ENCODE measurements at regions not wholly inside any gene's neighbourhood (a gene's known extent, or its start where the extent isn't known, plus 50 kb on each side); places are given as distances from the start of the nearest gene placed in this dataset.

- DNase-seq, result no peak
Measured at GRCh38 chr16:62573466-62573865, 537.2 kb upstream of the CDH8 start.

GRCh38 chr16:62568926-62569325 lies 532.7 kb upstream of the CDH8 start:
- DNase-seq, result no peak

- DNase-seq, result no peak
Measured at GRCh38 chr16:62565706-62566105, 529.5 kb upstream of the CDH8 start.

- no peak for DNase-seq
Measured at GRCh38 chr16:62564291-62564690, 528.1 kb upstream of the CDH8 start.

GRCh38 chr16:62562121-62562520 lies 525.9 kb upstream of the CDH8 start:
- DNase-seq, result no peak

GRCh38 chr16:62549875-62550274 lies 513.6 kb upstream of the CDH8 start:
- no peak for DNase-seq

- no peak for DNase-seq
Measured at GRCh38 chr16:62548095-62548494, 511.9 kb upstream of the CDH8 start.

GRCh38 chr16:62546701-62547100 lies 510.5 kb upstream of the CDH8 start:
- no peak for DNase-seq

GRCh38 chr16:62545039-62545438 lies 508.8 kb upstream of the CDH8 start:
- DNase-seq, result no peak

GRCh38 chr16:62543516-62543915 lies 507.3 kb upstream of the CDH8 start:
- no peak for DNase-seq

GRCh38 chr16:62539657-62540056 lies 503.4 kb upstream of the CDH8 start:
- no peak for DNase-seq

GRCh38 chr16:62530426-62530825 lies 494.2 kb upstream of the CDH8 start:
- no peak for DNase-seq

- no peak for DNase-seq
Measured at GRCh38 chr16:62516001-62516400, 479.8 kb upstream of the CDH8 start.

GRCh38 chr16:62503073-62503472 lies 466.8 kb upstream of the CDH8 start:
- DNase-seq, result no peak

- no peak for DNase-seq
Measured at GRCh38 chr16:62478903-62479458, 442.7 kb upstream of the CDH8 start.

GRCh38 chr16:62477796-62478195 lies 441.6 kb upstream of the CDH8 start:
- no peak for DNase-seq

GRCh38 chr16:62475573-62475972 lies 439.3 kb upstream of the CDH8 start:
- DNase-seq, result no peak

GRCh38 chr16:62462971-62463370 lies 426.7 kb upstream of the CDH8 start:
- no peak for DNase-seq

GRCh38 chr16:62450291-62450690 lies 414.1 kb upstream of the CDH8 start:
- no peak for DNase-seq

- no peak for DNase-seq
Measured at GRCh38 chr16:62445909-62446308, 409.7 kb upstream of the CDH8 start.

- no peak for DNase-seq
Measured at GRCh38 chr16:62424206-62424605, 388.0 kb upstream of the CDH8 start.

- no peak for DNase-seq
Measured at GRCh38 chr16:62408760-62409159, 372.5 kb upstream of the CDH8 start.

- DNase-seq, result no peak
Measured at GRCh38 chr16:62406387-62406786, 370.1 kb upstream of the CDH8 start.

GRCh38 chr16:62404842-62405611 lies 368.8 kb upstream of the CDH8 start:
- DNase-seq, result no peak

GRCh38 chr16:62392698-62393097 lies 356.5 kb upstream of the CDH8 start:
- no peak for DNase-seq
